BLaER1 treated with 17β-estradiol and CSF1 and Interleukin-3, amounts not matched to agents 10 nM and 100 nM (cell line): ENCODE measurements at regions not wholly inside any gene's neighbourhood (a gene's known extent, or its start where the extent isn't known, plus 50 kb on each side); places are given as distances from the start of the nearest gene placed in this dataset.

Experiments used
- H3K27ac ChIP-seq, 11 experiments: shearing (Covaris generic); formaldehyde crosslinking; 2 replicates each; pipeline ENCODE4 v1.8.1; 2022
- H3K27me3 ChIP-seq, 11 experiments: shearing (Covaris generic); formaldehyde crosslinking; 2 replicates each; pipeline ENCODE4 v1.8.1; 2022
- H3K36me3 ChIP-seq, 11 experiments: shearing (Covaris generic); formaldehyde crosslinking; 2 replicates each; pipeline ENCODE4 v1.8.1; 2022
- H3K4me1 ChIP-seq, 10 experiments: shearing (Covaris generic); formaldehyde crosslinking; 2 replicates each; pipeline ENCODE4 v1.8.1; 2022
- H3K4me2 ChIP-seq, 11 experiments: shearing (Covaris generic); formaldehyde crosslinking; 2 replicates each; pipeline ENCODE4 v1.8.1; 2022
- H3K4me3 ChIP-seq, 10 experiments: shearing (Covaris generic); formaldehyde crosslinking; 2 replicates each; pipeline ENCODE4 v1.8.1; 2022
- H3K9ac ChIP-seq, 11 experiments: shearing (Covaris generic); formaldehyde crosslinking; 2 replicates each; pipeline ENCODE4 v1.8.1; 2022
- H3K9me3 ChIP-seq, 11 experiments: shearing (Covaris generic); formaldehyde crosslinking; replicated peaks in 1 of 11; 2 replicates each; pipeline ENCODE4 v1.8.1; 2022
- H4K20me1 ChIP-seq, 11 experiments: shearing (Covaris generic); formaldehyde crosslinking; 2 replicates each; pipeline ENCODE4 v1.8.1; 2022
- Cebpa-rat ChIP-seq, 11 experiments: shearing (Covaris generic); IDR thresholded peaks; 2 replicates each; pipeline ENCODE4 v1.8.1; 2022

DNA sequence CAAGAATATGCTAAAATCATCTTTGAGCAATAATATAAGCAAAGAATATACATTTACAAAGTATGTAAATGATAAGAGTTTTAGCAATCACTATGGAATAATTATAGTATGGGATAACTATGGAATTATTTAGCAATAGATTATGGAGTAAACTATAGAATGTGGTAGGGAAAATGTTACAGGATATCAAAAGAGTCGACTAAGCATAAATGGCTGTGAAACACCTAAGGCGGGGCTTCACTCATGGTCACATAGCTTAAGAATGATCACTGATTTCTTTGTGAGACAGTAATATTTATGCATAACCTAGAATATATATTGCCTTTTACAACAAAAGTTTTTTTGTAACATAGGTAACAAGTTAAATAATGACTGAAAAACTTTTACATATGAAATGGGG, 2049.7 kb downstream of the ARAP2 start:
- no peak overlapping the region for H3K9ac ChIP-seq
- H3K4me1 ChIP-seq = no peaks in the 10 kb centered on the region
- no peaks in the 10 kb centered on the region for H3K9me3 ChIP-seq
- no peak overlapping the region for H3K27ac ChIP-seq
- TF ChIP-seq Cebpa-rat (IDR thresholded peaks at IDR 0.05) = no peak
- H3K4me2 ChIP-seq = no peak overlapping the region
- no peak overlapping the region for H3K4me3 ChIP-seq
- H3K27me3 ChIP-seq = no peaks in the 10 kb centered on the region
- H4K20me1 ChIP-seq = no peaks in the 10 kb centered on the region
- H3K36me3 ChIP-seq = no peaks in the 10 kb centered on the region

- no peak for TF ChIP-seq Cebpa-rat (IDR thresholded peaks at IDR 0.05)
- Histone ChIP-seq H3K4me1 (no peaks in the 10 kb centered on the region), H4K20me1 (no peaks in the 10 kb centered on the region), H3K36me3 (no peaks in the 10 kb centered on the region), H3K4me2 (no peak overlapping the region), H3K9me3 (no peaks in the 10 kb centered on the region), H3K27ac (no peak overlapping the region), H3K4me3 (no peak overlapping the region), H3K9ac (no peak overlapping the region), H3K27me3 (no peaks in the 10 kb centered on the region)
Measured at GRCh38 chr4:34196375-34196774, 2047.9 kb downstream of the ARAP2 start.

- Histone ChIP-seq H4K20me1 (no peaks in the 10 kb centered on the region), H3K4me3 (no peak overlapping the region), H3K4me2 (no peak overlapping the region), H3K9me3 (no peaks in the 10 kb centered on the region), H3K27ac (no peak overlapping the region), H3K36me3 (no peaks in the 10 kb centered on the region), H3K27me3 (no peaks in the 10 kb centered on the region), H3K4me1 (peaks cover 0 to 9% (median 0%) of the 10 kb centered on the region in 10 experiments; a peak in 6 of 20 replicates), H3K9ac (no peak overlapping the region)
- no peak for TF ChIP-seq Cebpa-rat (IDR thresholded peaks at IDR 0.05)
Measured at GRCh38 chr4:34198966-34199365, 2045.3 kb downstream of the ARAP2 start.

DNA sequence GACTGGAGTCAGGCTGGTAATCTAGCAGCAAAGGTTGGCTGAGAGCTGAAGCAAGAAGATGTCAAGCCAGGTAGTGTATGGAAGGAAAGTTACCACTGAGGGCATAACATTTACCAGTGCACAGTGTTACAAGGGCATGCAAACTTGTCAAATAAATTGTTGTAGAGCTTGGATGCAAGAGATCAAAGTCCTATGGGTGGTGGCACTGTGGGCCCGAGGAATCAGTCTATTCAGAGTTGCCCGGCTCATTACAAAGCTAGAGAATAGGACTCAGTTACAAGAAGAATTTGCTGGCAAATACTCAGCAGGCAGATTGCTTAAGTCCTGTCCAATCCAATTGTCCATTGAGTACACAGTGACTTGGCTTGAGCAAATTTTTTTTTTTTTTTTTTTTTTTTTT, 2043.8 kb downstream of the ARAP2 start:
- Histone ChIP-seq H3K27me3 (no peaks in the 10 kb centered on the region), H3K9ac (no peak overlapping the region), H3K27ac (no peak overlapping the region), H3K4me3 (no peak overlapping the region), H4K20me1 (no peaks in the 10 kb centered on the region), H3K36me3 (no peaks in the 10 kb centered on the region), H3K4me1 (peaks cover 0 to 19% (median 0%) of the 10 kb centered on the region in 10 experiments; a peak in 6 of 20 replicates), H3K4me2 (no peak overlapping the region), H3K9me3 (peaks cover 1 to 6% (median 4%) of the 10 kb centered on the region in 11 experiments; a peak in 19 of 22 replicates)
- no peak for TF ChIP-seq Cebpa-rat (IDR thresholded peaks at IDR 0.05)

- Histone ChIP-seq H3K9me3 (peaks cover 11 to 19% (median 16%) of the 10 kb centered on the region in 11 experiments), H3K4me3 (no peak overlapping the region), H3K4me2 (no peak overlapping the region), H3K36me3 (no peaks in the 10 kb centered on the region), H3K4me1 (peaks cover 0 to 19% (median 0%) of the 10 kb centered on the region in 10 experiments; a peak in 6 of 20 replicates), H4K20me1 (no peaks in the 10 kb centered on the region), H3K27me3 (no peaks in the 10 kb centered on the region), H3K9ac (no peak overlapping the region), H3K27ac (no peak overlapping the region)
- no peak for TF ChIP-seq Cebpa-rat (IDR thresholded peaks at IDR 0.05)
Measured at GRCh38 chr4:34202154-34202553, 2042.2 kb downstream of the ARAP2 start.

DNA sequence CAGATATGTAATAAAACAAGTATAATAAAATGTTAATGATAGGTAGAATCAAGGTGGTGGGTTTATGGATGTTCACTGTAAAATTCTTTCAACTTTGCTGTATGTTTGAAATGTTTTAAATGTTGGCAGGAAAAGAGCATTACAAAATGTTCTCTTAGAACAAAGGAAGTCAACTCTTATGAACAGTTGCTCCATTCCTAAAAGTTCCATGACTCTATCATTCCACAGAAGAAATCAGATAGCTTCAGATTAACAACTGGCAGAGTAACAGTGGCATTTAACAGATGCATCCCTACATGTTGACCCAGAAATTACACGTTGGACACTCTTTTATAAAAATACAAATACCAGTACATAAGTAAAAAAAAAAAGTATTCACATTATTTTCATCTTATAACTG, 2023.7 kb downstream of the ARAP2 start:
- Histone ChIP-seq H3K36me3 (no peaks in the 10 kb centered on the region), H4K20me1 (no peaks in the 10 kb centered on the region), H3K4me3 (no peak overlapping the region), H3K4me2 (no peak overlapping the region), H3K27me3 (no peaks in the 10 kb centered on the region), H3K4me1 (peaks cover 0 to 7% (median 5%) of the 10 kb centered on the region in 10 experiments; a peak in 6 of 20 replicates), H3K27ac (no peak overlapping the region), H3K9ac (no peak overlapping the region), H3K9me3 (peaks cover 0 to 17% (median 5%) of the 10 kb centered on the region in 11 experiments; a peak in 5 of 22 replicates)
- TF ChIP-seq Cebpa-rat (IDR thresholded peaks at IDR 0.05) = no peak

DNA sequence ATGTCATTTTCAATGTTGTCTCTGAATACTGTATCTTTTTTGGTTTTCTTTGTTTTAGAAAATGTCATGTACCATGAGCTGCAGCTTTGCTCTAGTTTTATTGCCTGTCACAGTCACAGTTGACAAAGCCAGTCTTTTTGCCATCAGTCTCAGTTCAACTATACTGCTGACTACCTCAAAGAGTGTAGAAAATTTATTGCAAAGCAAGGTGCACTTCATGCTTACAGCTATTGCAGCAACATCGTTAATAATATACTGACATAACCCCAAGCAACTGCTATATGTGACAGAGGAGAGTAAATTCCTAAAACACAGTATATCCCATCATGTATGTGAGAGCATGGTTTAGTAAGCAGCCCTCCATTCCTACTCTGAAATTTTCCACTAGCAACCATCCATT, 2022.3 kb downstream of the ARAP2 start:
- Histone ChIP-seq H3K4me1 (peaks cover 0 to 7% (median 5%) of the 10 kb centered on the region in 10 experiments; a peak in 6 of 20 replicates), H4K20me1 (no peaks in the 10 kb centered on the region), H3K27ac (no peak overlapping the region), H3K36me3 (no peaks in the 10 kb centered on the region), H3K9me3 (peaks cover 0 to 29% (median 5%) of the 10 kb centered on the region in 11 experiments; a peak in 7 of 22 replicates), H3K4me2 (peak overlapping the region in 7 of 11 experiments; percentile 2 to 38 (median 22); a peak in 7 of 22 replicates), H3K27me3 (no peaks in the 10 kb centered on the region), H3K4me3 (no peak overlapping the region), H3K9ac (no peak overlapping the region)
- no peak for TF ChIP-seq Cebpa-rat (IDR thresholded peaks at IDR 0.05)

GRCh38 chr4:34236118-34236517, 2008.2 kb downstream of the ARAP2 start:
- Histone ChIP-seq H3K9me3 (peaks cover 0 to 36% (median 4%) of the 10 kb centered on the region in 11 experiments; a peak in 9 of 22 replicates), H3K9ac (no peak overlapping the region), H3K4me1 (no peaks in the 10 kb centered on the region), H3K27me3 (no peaks in the 10 kb centered on the region), H3K4me3 (no peak overlapping the region), H3K36me3 (no peaks in the 10 kb centered on the region), H3K27ac (no peak overlapping the region), H3K4me2 (no peak overlapping the region), H4K20me1 (no peaks in the 10 kb centered on the region)
- no peak for TF ChIP-seq Cebpa-rat (IDR thresholded peaks at IDR 0.05)

- no peak for TF ChIP-seq Cebpa-rat (IDR thresholded peaks at IDR 0.05)
Measured at GRCh38 chr4:34245276-34245675, 1999.0 kb downstream of the ARAP2 start.

GRCh38 chr4:34250562-34250961, 1993.8 kb downstream of the ARAP2 start:
- Histone ChIP-seq H3K36me3 (no peaks in the 10 kb centered on the region), H3K4me1 (peaks cover 0 to 20% (median 2%) of the 10 kb centered on the region in 10 experiments; a peak in 8 of 20 replicates), H3K27ac (peak overlapping the region in 4 of 11 experiments; percentile 29 to 68 (median 46); a peak in 5 of 22 replicates), H4K20me1 (no peaks in the 10 kb centered on the region), H3K9me3 (peaks cover 0 to 18% (median 0%) of the 10 kb centered on the region in 11 experiments; a peak in 2 of 22 replicates), H3K27me3 (no peaks in the 10 kb centered on the region), H3K9ac (no peak overlapping the region), H3K4me3 (no peak overlapping the region), H3K4me2 (peak overlapping the region in 5 of 11 experiments; percentile 33 to 74 (median 63); a peak in 8 of 22 replicates)
- peak in 3 of 11 experiments; percentile 17 to 77 (median 60); a peak in 4 of 22 replicates for TF ChIP-seq Cebpa-rat (IDR thresholded peaks at IDR 0.05)

More at GRCh38 chr4:34245276-34245675, 1999.0 kb downstream of the ARAP2 start:
- Histone ChIP-seq H3K4me3 (no peak overlapping the region), H3K9me3 (peaks cover 0 to 12% (median 0%) of the 10 kb centered on the region in 11 experiments; a peak in 2 of 22 replicates), H3K4me2 (no peak overlapping the region), H3K4me1 (peaks cover 0 to 2% (median 0%) of the 10 kb centered on the region in 10 experiments; a peak in 6 of 20 replicates), H4K20me1 (no peaks in the 10 kb centered on the region), H3K27ac (no peak overlapping the region), H3K9ac (no peak overlapping the region), H3K27me3 (no peaks in the 10 kb centered on the region), H3K36me3 (no peaks in the 10 kb centered on the region)
